ENCODE measurements at regions not wholly inside any gene's neighbourhood (a gene's known extent, or its start where the extent isn't known, plus 50 kb on each side); places are given as distances from the start of the nearest gene placed in this dataset.

DNA sequence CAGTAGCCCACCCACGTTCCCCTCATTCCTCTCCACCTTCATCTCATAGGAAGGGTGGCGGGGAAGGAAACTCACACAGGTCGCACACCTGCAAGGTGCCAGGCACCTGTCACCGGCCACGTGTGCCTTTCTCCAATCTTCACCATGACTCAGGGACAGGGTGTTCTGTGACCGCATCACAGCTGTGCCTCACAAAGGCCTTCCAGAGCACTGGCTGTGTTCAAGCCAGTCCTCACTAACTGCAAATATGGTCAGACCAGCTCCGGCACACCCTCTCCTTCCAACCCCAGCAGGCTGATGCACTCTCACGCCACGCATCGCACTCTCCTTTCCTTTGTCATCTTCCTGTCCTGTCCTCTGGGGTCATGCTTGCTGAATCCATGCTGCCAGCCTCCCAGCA is 415.9 kb downstream of the IRS2 start:
- DNase-seq (no peak), ATAC-seq (no peak)
- H3K27ac ChIP-seq = no peak overlapping the region
- H3K9me3 ChIP-seq = no peaks in the 10 kb centered on the region
- intact Hi-C loops (cut with DNase I) = no loop called here
- no peak for TF ChIP-seq CTCF (IDR thresholded peaks at IDR 0.05)
- no peak overlapping the region for H3K4me3 ChIP-seq
- H3K36me3 ChIP-seq = no peaks in the 10 kb centered on the region
- no peaks in the 10 kb centered on the region for H3K27me3 ChIP-seq
- H3K4me1 ChIP-seq = no peaks in the 10 kb centered on the region

DNA sequence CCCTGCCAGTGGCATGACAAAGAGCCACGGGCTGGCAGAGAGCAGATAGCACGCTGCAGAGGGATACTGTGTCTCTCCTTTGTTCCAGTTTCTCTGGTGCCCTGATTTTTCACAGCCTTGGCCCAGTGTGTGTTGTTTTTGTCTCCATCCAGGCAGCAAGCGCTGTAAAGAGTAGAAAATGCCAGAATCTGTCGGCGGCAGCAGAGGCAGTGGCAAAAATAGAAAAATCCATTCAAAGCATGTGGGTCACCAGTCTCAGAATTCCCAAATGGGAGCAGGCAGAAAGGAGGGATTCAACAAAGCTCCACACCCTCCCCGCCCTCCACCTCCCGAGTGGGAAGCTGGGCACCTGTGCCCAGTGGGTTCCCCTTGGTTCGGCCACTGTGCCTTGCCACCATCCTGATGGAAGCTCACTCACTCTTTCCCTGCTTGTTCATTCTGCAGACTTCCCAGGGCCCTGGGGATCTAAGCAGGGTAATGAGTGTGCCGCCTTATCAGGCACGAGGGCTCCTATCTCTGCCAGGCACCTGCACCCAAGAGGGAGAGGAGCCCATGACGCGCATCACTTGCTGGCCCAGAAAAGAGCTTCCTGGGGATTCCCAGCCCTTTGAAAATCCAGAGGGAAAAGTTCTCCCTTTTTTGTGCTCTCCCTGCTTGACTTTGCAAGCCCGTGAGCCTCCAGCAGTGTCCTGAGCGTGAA is 416.9 kb downstream of the IRS2 start:
- H3K27ac ChIP-seq = no peak overlapping the region
- no peaks in the 10 kb centered on the region for H3K9me3 ChIP-seq
- no peak for ATAC-seq
- no peak for DNase-seq
- no peak overlapping the region for H3K4me3 ChIP-seq
- no peaks in the 10 kb centered on the region for H3K36me3 ChIP-seq
- no peaks in the 10 kb centered on the region for H3K4me1 ChIP-seq
- no peak for TF ChIP-seq CTCF (IDR thresholded peaks at IDR 0.05)
- intact Hi-C loops (cut with DNase I) = no loop called here
- no peaks in the 10 kb centered on the region for H3K27me3 ChIP-seq

DNA sequence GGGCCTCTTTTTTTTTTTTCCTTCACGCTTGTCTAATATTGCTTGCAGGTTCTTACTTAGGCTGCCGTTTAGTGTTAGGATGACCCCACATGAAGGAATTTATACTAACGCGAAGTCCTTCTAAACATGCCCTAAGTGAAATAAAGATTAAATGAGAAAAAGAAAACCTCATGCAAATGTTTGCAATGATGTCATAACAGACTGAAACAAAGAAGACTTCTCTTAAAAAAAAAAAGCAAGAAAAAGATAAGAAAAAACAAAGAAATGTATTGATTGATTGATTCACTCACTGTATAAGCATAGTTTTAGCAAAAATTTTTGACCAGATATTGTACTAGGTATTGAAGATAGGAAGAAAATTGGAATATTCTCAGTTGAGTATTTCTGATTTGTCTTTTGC is 418.2 kb downstream of the IRS2 start:
- intact Hi-C loops (cut with DNase I) = no loop called here
- Histone ChIP-seq H3K4me1 (no peaks in the 10 kb centered on the region), H3K27ac (no peak overlapping the region), H3K4me3 (no peak overlapping the region), H3K9me3 (no peaks in the 10 kb centered on the region), H3K27me3 (no peaks in the 10 kb centered on the region), H3K36me3 (no peaks in the 10 kb centered on the region)
- no peak for ATAC-seq
- no peak for DNase-seq
- no peak for TF ChIP-seq CTCF (IDR thresholded peaks at IDR 0.05)

DNA sequence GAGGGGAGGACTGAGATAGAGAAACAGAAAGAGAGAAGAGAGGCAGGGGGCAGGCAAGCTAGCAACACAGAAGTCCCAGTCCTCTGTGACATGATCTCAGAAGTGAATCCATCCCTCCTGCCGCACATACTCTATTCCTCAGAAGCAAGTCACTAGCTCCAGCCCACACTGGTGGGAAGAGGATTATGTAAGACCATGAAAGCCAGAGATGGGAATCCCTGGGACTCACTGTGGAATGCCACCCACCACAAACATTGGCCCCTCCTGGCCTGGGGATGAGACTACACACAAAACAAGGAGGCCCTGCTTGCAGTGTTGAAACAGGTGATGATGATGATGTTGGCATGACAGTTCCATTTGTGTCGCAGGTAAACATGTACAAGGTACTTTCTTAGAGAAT is 419.9 kb downstream of the IRS2 start:
- intact Hi-C loops (cut with DNase I) = no loop called here
- Histone ChIP-seq H3K4me1 (no peaks in the 10 kb centered on the region), H3K36me3 (no peaks in the 10 kb centered on the region), H3K4me3 (no peak overlapping the region), H3K27ac (no peak overlapping the region), H3K27me3 (no peaks in the 10 kb centered on the region), H3K9me3 (no peaks in the 10 kb centered on the region)
- ATAC-seq (no peak), DNase-seq (no peak)
- TF ChIP-seq CTCF (IDR thresholded peaks at IDR 0.05) = no peak

- Histone ChIP-seq H3K36me3 (no peaks in the 10 kb centered on the region), H3K27me3 (no peaks in the 10 kb centered on the region), H3K27ac (no peak overlapping the region), H3K4me3 (no peak overlapping the region), H3K4me1 (no peaks in the 10 kb centered on the region), H3K9me3 (no peaks in the 10 kb centered on the region)
- intact Hi-C loops (cut with DNase I) = no loop called here
- DNase-seq (no peak), ATAC-seq (no peak)
- TF ChIP-seq CTCF (IDR thresholded peaks at IDR 0.05) = no peak
These were observed 423.0 kb downstream of the IRS2 start for GRCh38 chr13:109363431-109363830.

DNA sequence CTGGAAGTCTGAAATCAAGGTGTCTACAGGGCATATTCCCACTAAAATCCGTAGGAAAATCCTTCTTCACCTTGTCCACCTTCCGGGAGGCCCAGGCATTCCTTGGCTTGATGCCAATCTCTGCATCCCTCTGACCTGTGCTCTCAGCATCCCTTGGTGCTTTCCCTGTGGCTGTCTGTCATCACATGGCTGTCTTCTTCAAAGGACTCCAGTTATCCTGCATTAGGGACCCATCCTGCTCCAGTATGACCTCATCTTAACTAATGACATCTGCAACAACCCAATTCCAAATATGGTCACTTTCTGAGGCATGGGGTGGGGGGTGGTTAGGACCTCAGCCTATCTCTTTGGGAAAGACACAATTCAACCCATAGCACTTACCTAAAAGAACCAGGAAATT is 423.8 kb downstream of the IRS2 start:
- no peak overlapping the region for H3K4me3 ChIP-seq
- H3K4me1 ChIP-seq = no peaks in the 10 kb centered on the region
- no peaks in the 10 kb centered on the region for H3K36me3 ChIP-seq
- H3K27me3 ChIP-seq = no peaks in the 10 kb centered on the region
- ATAC-seq = no peak
- no peak overlapping the region for H3K27ac ChIP-seq
- H3K9me3 ChIP-seq = no peaks in the 10 kb centered on the region
- TF ChIP-seq CTCF (IDR thresholded peaks at IDR 0.05) = no peak
- intact Hi-C loops (cut with DNase I) = no loop called here
- no peak for DNase-seq

All from upper lobe of right lung (tissue), 1 donor.